Hepatocyte (in vitro differentiated cells): ENCODE measurements at regions not wholly inside any gene's neighbourhood (a gene's known extent, or its start where the extent isn't known, plus 50 kb on each side); places are given as distances from the start of the nearest gene placed in this dataset.
A peak's percentile ranks its signal among the peaks of the same experiment; 100 is the strongest.

Experiments
- DNase-seq: peaks from one replicate; pipeline ENCODE4 v3.0.0-alpha.2; 2016; ENCODE audit warnings: low spot score
- H2AFZ ChIP-seq: fragments of 200-600 bp; sonication (generic); 2 replicates; pipeline ENCODE4 v1.6.0; 2016; ENCODE audit warnings: antibody characterized with exemption, mild to moderate bottlenecking
- H3K27ac ChIP-seq: fragments of 200-600 bp; sonication (generic); 2 replicates; pipeline ENCODE4 v1.5.1; 2016; ENCODE audit warnings: mild to moderate bottlenecking
- H3K27me3 ChIP-seq: fragments of 200-600 bp; sonication (generic); 2 replicates; pipeline ENCODE4 v1.6.1; 2016
- H3K36me3 ChIP-seq: fragments of 200-600 bp; sonication (generic); replicated peaks from 2 replicates; pipeline ENCODE4 v1.5.1; 2016; ENCODE audit warnings: low read depth; ENCODE audit not compliant: insufficient read depth
- H3K4me1 ChIP-seq: fragments of 200-600 bp; sonication (generic); 2 replicates; pipeline ENCODE4 v1.5.1; 2016; ENCODE audit warnings: mild to moderate bottlenecking, moderate library complexity; ENCODE audit not compliant: insufficient read depth
- H3K4me2 ChIP-seq: fragments of 200-600 bp; sonication (generic); 2 replicates; pipeline ENCODE4 v1.6.0; 2016
- H3K4me3 ChIP-seq: fragments of 200-600 bp; sonication (generic); 2 replicates; pipeline ENCODE4 v1.5.1; 2016; ENCODE audit warnings: mild to moderate bottlenecking
- H3K79me2 ChIP-seq: fragments of 200-600 bp; sonication (generic); 2 replicates; pipeline ENCODE4 v1.6.0; 2017; ENCODE audit warnings: mild to moderate bottlenecking
- H3K9me2 ChIP-seq: fragments of 200-600 bp; sonication (generic); replicated peaks from 2 replicates; pipeline ENCODE4 v1.6.0; 2017; ENCODE audit warnings: mild to moderate bottlenecking; ENCODE audit not compliant: insufficient read depth
- H3K9me3 ChIP-seq: fragments of 200-600 bp; sonication (generic); 2 replicates; pipeline ENCODE4 v1.5.1; 2016; ENCODE audit warnings: low read depth, mild to moderate bottlenecking
- H4K20me1 ChIP-seq: fragments of 200-600 bp; sonication (generic); 2 replicates; pipeline ENCODE4 v1.6.0; 2016; ENCODE audit warnings: mild to moderate bottlenecking; ENCODE audit not compliant: insufficient read depth, poor library complexity, severe bottlenecking
- CTCF ChIP-seq: fragments of 200-600 bp; sonication (generic); IDR thresholded peaks from 2 replicates; pipeline ENCODE4 v1.5.1; 2016; ENCODE audit warnings: antibody characterized with exemption, mild to moderate bottlenecking; ENCODE audit not compliant: poor library complexity
- EZH2 ChIP-seq: fragments of 200-600 bp; sonication (generic); IDR thresholded peaks from 2 replicates; pipeline ENCODE4 v1.6.1; 2016; ENCODE audit warnings: antibody characterized with exemption, mild to moderate bottlenecking, borderline replicate concordance
- EZH2phosphoT487 ChIP-seq: fragments of 200-600 bp; sonication (generic); IDR thresholded peaks from one replicate; pipeline ENCODE4 v1.6.1; 2018; ENCODE audit warnings: antibody characterized with exemption, mild to moderate bottlenecking, low read depth, moderate library complexity; ENCODE audit not compliant: unreplicated experiment, severe bottlenecking
- WGBS: methylation state at CpG from one replicate; pipeline ENCODE4 v1.1.6; 2016; ENCODE audit warnings: low lambda C conversion rate; ENCODE audit errors: missing lambda C conversion rate; 5-methylcytosine and 5-hydroxymethylcytosine counted together

GRCh38 chr13:76474966-76475365 is 411.2 kb downstream of the KCTD12 start:
- H3K36me3 ChIP-seq: no peaks in the 10 kb centered on the region
- WGBS: 67% methylated on average over 2 of the region's 2 CpGs
- no peak overlapping the region for H3K4me2 ChIP-seq
- H3K9me3 ChIP-seq: no peaks in the 10 kb centered on the region
- TF ChIP-seq EZH2 (no peak), EZH2phosphoT487 (no peak), CTCF (no peak)
- no peak overlapping the region for H3K4me3 ChIP-seq
- no peaks in the 10 kb centered on the region for H3K79me2 ChIP-seq
- H3K9me2 ChIP-seq: no peaks in the 10 kb centered on the region
- H2AFZ ChIP-seq: no peak overlapping the region
- no peaks in the 10 kb centered on the region for H4K20me1 ChIP-seq
- no peaks in the 10 kb centered on the region for H3K27me3 ChIP-seq
- DNase-seq: no peak
- H3K4me1 ChIP-seq: no peaks in the 10 kb centered on the region
- H3K27ac ChIP-seq: no peak overlapping the region

GRCh38 chr13:76474356-76474755 is 411.8 kb downstream of the KCTD12 start:
- Histone ChIP-seq H3K36me3 (no peaks in the 10 kb centered on the region), H3K27ac (no peak overlapping the region), H2AFZ (no peak overlapping the region), H3K4me1 (no peaks in the 10 kb centered on the region), H3K9me2 (no peaks in the 10 kb centered on the region), H4K20me1 (no peaks in the 10 kb centered on the region), H3K9me3 (no peaks in the 10 kb centered on the region), H3K27me3 (no peaks in the 10 kb centered on the region), H3K4me3 (no peak overlapping the region), H3K79me2 (no peaks in the 10 kb centered on the region), H3K4me2 (no peak overlapping the region)
- no peak for DNase-seq
- no peak for TF ChIP-seq EZH2phosphoT487
- TF ChIP-seq EZH2: no peak
- TF ChIP-seq CTCF: no peak
- WGBS: 91% methylated on average over 1 of the region's 1 CpG

- H3K27ac ChIP-seq: no peak overlapping the region
- H3K9me2 ChIP-seq: no peaks in the 10 kb centered on the region
- peak; percentile 90 for DNase-seq
- H3K79me2 ChIP-seq: no peaks in the 10 kb centered on the region
- no peak overlapping the region for H3K4me2 ChIP-seq
- no peaks in the 10 kb centered on the region for H3K36me3 ChIP-seq
- no peaks in the 10 kb centered on the region for H3K27me3 ChIP-seq
- H4K20me1 ChIP-seq: no peaks in the 10 kb centered on the region
- no peak overlapping the region for H3K4me3 ChIP-seq
- H2AFZ ChIP-seq: no peak overlapping the region
- no peaks in the 10 kb centered on the region for H3K4me1 ChIP-seq
- TF ChIP-seq CTCF (peak; percentile 82), EZH2phosphoT487 (no peak)
- no peaks in the 10 kb centered on the region for H3K9me3 ChIP-seq
Observed at GRCh38 chr13:76473552-76474134, 412.6 kb downstream of the KCTD12 start.

DNA sequence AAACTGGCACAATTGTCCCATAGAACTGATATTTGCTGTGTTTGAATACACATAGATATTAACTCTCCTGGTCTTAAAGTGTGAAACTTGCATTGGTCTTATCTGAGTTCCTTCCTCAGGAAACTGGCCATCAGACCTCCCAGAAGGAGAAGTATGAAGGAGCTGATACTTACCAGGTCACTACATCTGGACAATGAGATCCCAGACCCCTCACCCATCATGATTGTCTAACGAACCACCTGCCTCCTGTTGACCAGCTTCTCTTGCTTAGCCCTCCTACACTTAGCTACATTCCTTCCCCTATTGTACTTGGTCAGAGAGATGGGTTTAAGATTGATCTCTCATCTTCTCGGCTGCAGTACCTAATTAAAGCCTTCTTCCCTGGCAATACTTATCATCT is 413.3 kb downstream of the KCTD12 start:
- TF ChIP-seq EZH2 (no peak), EZH2phosphoT487 (no peak), CTCF (no peak)
- H3K9me3 ChIP-seq: no peaks in the 10 kb centered on the region
- no peak overlapping the region for H3K4me3 ChIP-seq
- H2AFZ ChIP-seq: no peak overlapping the region
- H3K4me1 ChIP-seq: no peaks in the 10 kb centered on the region
- no peak for DNase-seq
- no peaks in the 10 kb centered on the region for H3K36me3 ChIP-seq
- no peaks in the 10 kb centered on the region for H3K9me2 ChIP-seq
- H3K4me2 ChIP-seq: no peak overlapping the region
- H3K27ac ChIP-seq: no peak overlapping the region
- WGBS: 85% methylated on average over 2 of the region's 2 CpGs
- H4K20me1 ChIP-seq: no peaks in the 10 kb centered on the region
- no peaks in the 10 kb centered on the region for H3K27me3 ChIP-seq
- H3K79me2 ChIP-seq: no peaks in the 10 kb centered on the region
